ENCODE measurements at regions not wholly inside any gene's neighbourhood (a gene's known extent, or its start where the extent isn't known, plus 50 kb on each side); places are given as distances from the start of the nearest gene placed in this dataset.

DNA sequence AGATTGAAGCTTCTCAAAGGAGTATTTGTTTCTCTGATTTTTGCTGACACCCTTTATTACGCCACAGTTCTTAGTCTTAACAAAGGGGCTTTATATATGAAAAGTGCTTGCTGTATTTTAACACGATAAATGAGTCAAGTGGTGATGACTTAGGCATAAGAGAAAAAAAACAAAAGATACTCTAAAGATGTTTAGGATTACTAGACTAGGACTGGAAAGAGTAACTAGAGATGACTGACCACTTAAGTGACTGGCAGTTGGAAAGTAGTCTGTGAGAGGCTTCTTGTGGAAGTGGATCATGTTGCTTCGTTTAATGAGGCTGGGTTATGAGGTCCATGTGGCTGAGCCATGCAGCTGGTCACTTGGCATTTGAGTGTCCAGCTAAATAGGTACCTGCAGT, 69.4 kb upstream of the ACTBL2 start:
- no peak for TF ChIP-seq CTCF (IDR thresholded peaks at IDR 0.05)
- TF ChIP-seq EP300 (IDR thresholded peaks at IDR 0.05), result no peak
- TF ChIP-seq POLR2AphosphoS5 (IDR thresholded peaks at IDR 0.05), result no peak
- TF ChIP-seq POLR2A (IDR thresholded peaks at IDR 0.05), result no peak
